ENCODE measurements at regions not wholly inside any gene's neighbourhood (a gene's known extent, or its start where the extent isn't known, plus 50 kb on each side); places are given as distances from the start of the nearest gene placed in this dataset.
A peak's percentile ranks its signal among the peaks of the same experiment; 100 is the strongest.
"Not testable (repeated sequence)": the region's sequence is repeated elsewhere in the genome, so short reads cannot be mapped to it uniquely, and the experiment has no call there.

DNA sequence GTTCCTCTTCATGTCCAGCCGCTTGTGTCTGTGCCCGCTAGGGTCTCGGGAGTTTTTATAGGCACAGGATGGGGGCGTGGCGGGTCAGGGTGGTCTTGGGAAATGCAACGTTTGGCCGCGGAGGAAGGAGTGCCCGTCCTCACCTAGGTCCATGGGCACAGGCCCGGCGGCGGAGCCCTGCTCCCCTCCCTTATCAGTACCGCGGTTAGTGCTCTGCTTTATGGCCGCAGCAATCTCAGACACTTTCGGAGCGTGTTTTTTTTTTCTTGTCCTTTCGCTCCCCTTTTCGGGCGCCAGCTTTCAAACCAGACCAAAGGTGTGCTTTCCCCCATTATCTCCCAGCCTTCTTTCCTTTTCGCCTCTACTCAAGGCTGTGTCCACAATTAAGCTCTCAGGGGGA lies 503.9 kb downstream of the PRIM2 start:
- Mint-ChIP-seq H3K27me3 (ENCODE audit: low read depth in 3 of 3) (peaks cover 8 to 13% (median 9%) of the 10 kb centered on the region in 3 donors), H3K9me3 (peaks cover 4 to 24% (median 9%) of the 10 kb centered on the region in 6 donors)

DNA sequence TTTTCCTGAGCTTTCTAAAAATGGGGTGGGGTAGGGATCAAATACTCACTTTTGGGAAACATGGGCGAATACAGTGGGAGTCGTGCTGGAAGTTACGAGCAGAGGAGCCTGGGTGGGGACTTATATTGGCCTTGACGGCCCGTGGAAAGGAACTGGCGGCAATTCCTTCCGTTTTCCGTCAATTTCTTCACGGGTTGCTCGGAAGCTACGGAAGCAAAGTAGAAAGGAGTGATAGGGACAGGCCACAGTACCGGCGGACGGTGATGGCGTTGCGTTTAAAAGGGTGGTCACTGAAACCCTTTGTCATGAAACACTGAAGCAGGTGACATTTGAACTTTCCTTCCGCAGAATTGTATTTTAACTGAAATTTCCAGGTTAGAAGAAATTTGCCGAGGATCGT lies 505.0 kb downstream of the PRIM2 start:
- H3K9me3 Mint-ChIP-seq = peaks cover 4 to 28% (median 10%) of the 10 kb centered on the region in 6 donors
- peak overlapping the region in 1 of 5 donors; percentile 23 for H3K4me3 Mint-ChIP-seq
- not testable (repeated sequence) for DNase-seq, H3K4me1 Mint-ChIP-seq, H3K36me3 Mint-ChIP-seq, H3K27ac Mint-ChIP-seq
- H3K27me3 Mint-ChIP-seq (ENCODE audit: low read depth in 3 of 3) = peaks cover 8 to 13% (median 9%) of the 10 kb centered on the region in 3 donors

More for the DNA sequence above, 503.9 kb downstream of the PRIM2 start:
- H3K27ac Mint-ChIP-seq, H3K4me3 Mint-ChIP-seq, H3K4me1 Mint-ChIP-seq, H3K36me3 Mint-ChIP-seq, DNase-seq: not testable (repeated sequence)

DNA sequence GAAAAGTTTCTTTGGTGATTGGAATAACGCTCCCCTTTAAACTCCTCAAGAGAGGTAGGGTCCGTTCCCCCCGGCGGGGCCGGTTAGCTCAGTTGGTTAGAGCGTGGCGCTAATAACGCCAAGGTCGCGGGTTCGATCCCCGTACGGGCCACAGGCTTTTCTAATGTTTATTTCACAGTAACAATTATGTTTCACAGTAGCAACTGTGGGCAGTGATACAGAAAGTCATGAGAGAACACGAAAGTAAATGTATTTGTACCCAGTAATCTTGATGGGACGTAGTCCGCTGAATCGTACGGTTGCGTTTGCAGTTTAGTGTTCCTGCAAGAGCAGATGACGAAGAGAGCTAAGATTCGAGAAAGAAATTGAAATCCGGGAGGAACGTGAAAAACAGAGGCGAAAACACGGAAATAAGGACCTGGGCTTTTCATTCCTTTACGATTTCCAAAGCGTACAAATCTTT lies 505.5 kb downstream of the PRIM2 start:
- Mint-ChIP-seq H3K27ac (no peak overlapping the region), H3K27me3 (ENCODE audit: low read depth in 3 of 3) (peaks cover 6 to 13% (median 9%) of the 10 kb centered on the region in 3 donors), H3K36me3 (no peaks in the 10 kb centered on the region), H3K4me1 (no peaks in the 10 kb centered on the region), H3K4me3 (no peak overlapping the region), H3K9me3 (peaks cover 4 to 25% (median 10%) of the 10 kb centered on the region in 6 donors)
- no peak for DNase-seq

GRCh38 chr6:57837622-57838209 lies 520.3 kb downstream of the PRIM2 start:
- H3K9me3 Mint-ChIP-seq, H3K36me3 Mint-ChIP-seq: not testable (repeated sequence)

GRCh38 chr6:57841551-57841950 lies 524.1 kb downstream of the PRIM2 start:
- H3K36me3 Mint-ChIP-seq; H3K27me3 Mint-ChIP-seq (ENCODE audit: low read depth in 3 of 3); H3K4me1 Mint-ChIP-seq; DNase-seq; H3K9me3 Mint-ChIP-seq; H3K4me3 Mint-ChIP-seq; H3K27ac Mint-ChIP-seq: not testable (repeated sequence)

More at GRCh38 chr6:57837622-57838209, 520.3 kb downstream of the PRIM2 start:
- H3K4me3 Mint-ChIP-seq; H3K27me3 Mint-ChIP-seq (ENCODE audit: low read depth in 3 of 3); H3K27ac Mint-ChIP-seq; DNase-seq; H3K4me1 Mint-ChIP-seq: not testable (repeated sequence)

DNA sequence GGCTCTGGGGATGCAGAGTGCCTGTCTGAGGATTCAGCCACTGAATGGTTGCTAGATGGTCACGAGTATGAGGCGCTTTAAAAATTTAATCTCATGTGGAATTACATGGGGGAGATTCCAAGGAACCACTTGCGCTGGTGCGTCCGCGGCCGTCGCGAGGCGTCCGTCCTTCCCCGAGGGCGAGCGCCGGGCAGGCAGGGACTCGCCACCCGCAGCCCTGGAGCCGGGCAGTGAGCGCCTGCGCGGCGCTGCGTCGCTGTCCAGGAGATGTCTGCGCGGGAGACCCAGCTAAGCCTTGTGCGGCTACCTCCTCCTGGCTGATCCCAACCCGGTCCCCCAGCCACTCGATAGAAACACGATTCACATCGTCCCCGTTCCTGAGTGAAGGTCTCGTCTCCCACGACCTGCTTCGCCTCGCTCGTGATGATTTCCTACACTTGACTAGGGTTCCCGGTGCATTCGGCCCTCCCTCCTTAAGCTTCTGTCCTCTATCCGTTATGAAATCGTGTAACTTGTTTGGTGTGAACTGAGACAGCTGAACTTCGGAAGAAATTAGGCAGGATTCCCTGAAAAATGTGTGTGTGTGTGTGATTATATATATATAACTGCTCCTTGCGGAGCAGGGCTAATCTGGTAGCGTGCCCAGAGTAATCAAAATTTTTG lies 536.4 kb downstream of the PRIM2 start:
- not testable (repeated sequence) for H3K27ac Mint-ChIP-seq; H3K4me3 Mint-ChIP-seq; H3K27me3 Mint-ChIP-seq (ENCODE audit: low read depth in 3 of 3); H3K9me3 Mint-ChIP-seq; DNase-seq; H3K4me1 Mint-ChIP-seq; H3K36me3 Mint-ChIP-seq

- H3K36me3 Mint-ChIP-seq; H3K27ac Mint-ChIP-seq; DNase-seq; H3K27me3 Mint-ChIP-seq (ENCODE audit: low read depth in 3 of 3); H3K4me1 Mint-ChIP-seq; H3K4me3 Mint-ChIP-seq; H3K9me3 Mint-ChIP-seq: not testable (repeated sequence)
Measured at GRCh38 chr6:57860481-57861315, 543.3 kb downstream of the PRIM2 start.

DNA sequence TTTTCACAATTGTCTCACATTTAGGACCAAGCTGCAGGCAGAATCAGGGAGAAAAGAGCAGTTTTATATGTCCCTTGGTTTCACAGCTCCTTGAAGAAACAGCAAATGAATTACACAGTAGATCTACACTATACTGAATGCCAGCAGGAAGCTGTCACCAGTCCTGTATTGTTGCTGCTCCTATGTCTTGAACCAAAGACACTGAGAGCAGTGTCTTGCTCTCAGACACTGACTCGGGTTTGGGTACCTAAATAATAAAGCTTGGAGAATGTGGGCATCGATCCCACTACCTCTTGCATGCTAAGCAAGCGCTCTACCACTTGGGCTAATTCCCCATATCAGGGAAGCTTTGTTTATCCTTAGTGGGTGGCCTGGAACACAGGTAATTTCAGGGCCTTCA lies 552.7 kb downstream of the PRIM2 start:
- H3K4me1 Mint-ChIP-seq; H3K27me3 Mint-ChIP-seq (ENCODE audit: low read depth in 3 of 3); H3K4me3 Mint-ChIP-seq; DNase-seq; H3K36me3 Mint-ChIP-seq; H3K9me3 Mint-ChIP-seq; H3K27ac Mint-ChIP-seq: not testable (repeated sequence)

DNA sequence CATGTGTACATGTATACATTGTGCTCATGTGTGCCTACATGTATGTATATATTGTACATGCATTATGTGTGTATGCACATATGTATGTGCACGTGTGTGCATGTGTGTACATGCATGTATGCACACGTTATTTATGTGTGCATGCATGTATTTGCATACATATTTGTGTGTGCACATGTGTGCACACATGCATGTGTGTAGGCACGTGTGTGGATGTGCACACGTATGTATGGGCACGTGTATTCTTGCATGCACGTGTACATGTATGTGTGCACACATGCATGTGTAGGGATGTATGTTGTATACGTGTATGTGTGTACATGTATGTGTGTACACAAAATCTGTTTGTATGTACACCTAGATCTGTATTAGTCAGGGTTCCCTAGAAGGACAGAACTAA lies 556.0 kb downstream of the PRIM2 start:
- H3K36me3 Mint-ChIP-seq; H3K27me3 Mint-ChIP-seq (ENCODE audit: low read depth in 3 of 3); H3K4me3 Mint-ChIP-seq; H3K9me3 Mint-ChIP-seq; DNase-seq; H3K4me1 Mint-ChIP-seq; H3K27ac Mint-ChIP-seq: not testable (repeated sequence)

GRCh38 chr6:57876659-57877058 lies 559.2 kb downstream of the PRIM2 start:
- not testable (repeated sequence) for H3K4me1 Mint-ChIP-seq; H3K9me3 Mint-ChIP-seq; H3K27ac Mint-ChIP-seq; H3K4me3 Mint-ChIP-seq; DNase-seq; H3K27me3 Mint-ChIP-seq (ENCODE audit: low read depth in 3 of 3); H3K36me3 Mint-ChIP-seq

DNA sequence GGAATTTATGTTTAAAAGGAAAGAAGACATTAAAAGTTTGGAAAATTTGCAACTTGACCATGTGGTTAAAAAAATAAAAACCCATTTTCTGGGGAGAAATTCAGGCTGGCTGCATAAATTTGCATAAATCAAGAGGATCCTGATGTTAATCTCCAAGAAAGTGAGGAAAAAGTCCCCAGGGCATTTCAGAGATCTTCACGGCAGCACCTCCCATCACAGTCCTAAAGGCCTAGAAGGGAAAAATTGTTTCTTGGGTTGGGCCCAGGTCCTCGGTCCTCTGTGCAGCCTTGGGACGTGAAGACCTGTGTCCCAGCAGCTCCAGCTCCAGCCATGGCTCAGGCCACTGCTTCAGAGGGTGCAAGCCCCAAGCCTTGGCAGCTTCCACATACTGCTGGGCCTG lies 560.3 kb downstream of the PRIM2 start:
- not testable (repeated sequence) for H3K27ac Mint-ChIP-seq; H3K36me3 Mint-ChIP-seq; DNase-seq; H3K4me1 Mint-ChIP-seq; H3K9me3 Mint-ChIP-seq; H3K27me3 Mint-ChIP-seq (ENCODE audit: low read depth in 3 of 3); H3K4me3 Mint-ChIP-seq

GRCh38 chr6:57878792-57879191 lies 561.4 kb downstream of the PRIM2 start:
- H3K36me3 Mint-ChIP-seq; H3K4me1 Mint-ChIP-seq; H3K27ac Mint-ChIP-seq; H3K4me3 Mint-ChIP-seq; H3K9me3 Mint-ChIP-seq; DNase-seq; H3K27me3 Mint-ChIP-seq (ENCODE audit: low read depth in 3 of 3): not testable (repeated sequence)

- not testable (repeated sequence) for H3K27me3 Mint-ChIP-seq (ENCODE audit: low read depth in 3 of 3); H3K36me3 Mint-ChIP-seq; H3K4me3 Mint-ChIP-seq; H3K9me3 Mint-ChIP-seq; H3K4me1 Mint-ChIP-seq; DNase-seq; H3K27ac Mint-ChIP-seq
Measured at GRCh38 chr6:57898850-57899249, 581.4 kb downstream of the PRIM2 start.

- not testable (repeated sequence) for H3K36me3 Mint-ChIP-seq; H3K4me1 Mint-ChIP-seq; H3K4me3 Mint-ChIP-seq; H3K27me3 Mint-ChIP-seq (ENCODE audit: low read depth in 3 of 3); H3K9me3 Mint-ChIP-seq; DNase-seq; H3K27ac Mint-ChIP-seq
Measured at GRCh38 chr6:57900687-57901399, 583.4 kb downstream of the PRIM2 start.
